ENCODE measurements at regions not wholly inside any gene's neighbourhood (a gene's known extent, or its start where the extent isn't known, plus 50 kb on each side); places are given as distances from the start of the nearest gene placed in this dataset.

- WGBS, 2 donors: 80% methylated on average over 1 of the region's 1 CpG; no CpG with 5 or more reads in 1 of the 2 donors
- Histone ChIP-seq H3K36me3 (no peaks in the 10 kb centered on the region), H3K9me3 (no peaks in the 10 kb centered on the region), H3K27me3 (no peaks in the 10 kb centered on the region), H3K4me3 (no peak overlapping the region), H3K27ac (no peak overlapping the region), H3K4me1 (peaks cover 0 to 4% (median 0%) of the 10 kb centered on the region in 4 donors)
- DNase-seq (no peak), ATAC-seq (ENCODE audit: low FRiP score in 2 of 2) (no peak)
- TF ChIP-seq EP300 (IDR thresholded peaks at IDR 0.05) (no peak), CTCF (IDR thresholded peaks at IDR 0.05) (no peak), POLR2A (IDR thresholded peaks at IDR 0.05) (no peak), POLR2AphosphoS5 (IDR thresholded peaks at IDR 0.05) (no peak)
Observed at GRCh38 chrX:69253821-69254220, 88.6 kb upstream of the PJA1 start.

GRCh38 chrX:69243276-69243675, 78.0 kb upstream of the PJA1 start:
- DNase-seq (no peak), ATAC-seq (ENCODE audit: low FRiP score in 2 of 2) (no peak)
- Histone ChIP-seq H3K9me3 (no peaks in the 10 kb centered on the region), H3K4me3 (no peak overlapping the region), H3K27ac (no peak overlapping the region), H3K4me1 (peaks cover 0 to 5% (median 0%) of the 10 kb centered on the region in 4 donors), H3K27me3 (no peaks in the 10 kb centered on the region), H3K36me3 (no peaks in the 10 kb centered on the region)
- no peak for TF ChIP-seq POLR2AphosphoS5 (IDR thresholded peaks at IDR 0.05)
- no peak for TF ChIP-seq CTCF (IDR thresholded peaks at IDR 0.05)
- TF ChIP-seq POLR2A (IDR thresholded peaks at IDR 0.05): no peak
- TF ChIP-seq EP300 (IDR thresholded peaks at IDR 0.05): no peak
- 76 to 87% methylated on average over 4 of the region's 4 CpGs for WGBS, 2 donors

GRCh38 chrX:69238887-69239231, 73.6 kb upstream of the PJA1 start:
- ATAC-seq (ENCODE audit: low FRiP score in 2 of 2) (no peak), DNase-seq (no peak)
- TF ChIP-seq EP300 (IDR thresholded peaks at IDR 0.05): no peak
- TF ChIP-seq POLR2AphosphoS5 (IDR thresholded peaks at IDR 0.05): no peak
- TF ChIP-seq CTCF (IDR thresholded peaks at IDR 0.05): no peak
- TF ChIP-seq POLR2A (IDR thresholded peaks at IDR 0.05): no peak
- H3K9me3 ChIP-seq: no peaks in the 10 kb centered on the region
- H3K27ac ChIP-seq: no peak overlapping the region
- H3K4me3 ChIP-seq: no peak overlapping the region
- no peaks in the 10 kb centered on the region for H3K27me3 ChIP-seq
- 54% methylated on average over 2 of the region's 2 CpGs; no CpG with 5 or more reads in 1 of the 2 donors for WGBS, 2 donors
- no peaks in the 10 kb centered on the region for H3K36me3 ChIP-seq
- H3K4me1 ChIP-seq: peaks cover 0 to 5% (median 0%) of the 10 kb centered on the region in 4 donors

- Histone ChIP-seq H3K4me3 (no peak overlapping the region), H3K27ac (no peak overlapping the region), H3K27me3 (no peaks in the 10 kb centered on the region), H3K36me3 (no peaks in the 10 kb centered on the region), H3K9me3 (no peaks in the 10 kb centered on the region), H3K4me1 (peaks cover 0 to 5% (median 0%) of the 10 kb centered on the region in 4 donors)
- DNase-seq: peak in 1 of 2 donors; percentile 78
- peak in 1 of 2 donors; percentile 19 for ATAC-seq (ENCODE audit: low FRiP score in 2 of 2)
- WGBS, 2 donors: 50 to 61% methylated on average over 1 to 18 of the region's 18 CpGs
- TF ChIP-seq EP300 (IDR thresholded peaks at IDR 0.05) (no peak), POLR2A (IDR thresholded peaks at IDR 0.05) (no peak), POLR2AphosphoS5 (IDR thresholded peaks at IDR 0.05) (no peak), CTCF (IDR thresholded peaks at IDR 0.05) (no peak)
Observed at GRCh38 chrX:69238114-69238886, 73.0 kb upstream of the PJA1 start.

GRCh38 chrX:69237236-69237635, 72.0 kb upstream of the PJA1 start:
- no peak overlapping the region for H3K4me3 ChIP-seq
- H3K4me1 ChIP-seq: peaks cover 0 to 5% (median 0%) of the 10 kb centered on the region in 4 donors
- no peaks in the 10 kb centered on the region for H3K36me3 ChIP-seq
- H3K27me3 ChIP-seq: no peaks in the 10 kb centered on the region
- WGBS, 2 donors: 47 to 75% methylated on average over 1 to 5 of the region's 5 CpGs
- H3K9me3 ChIP-seq: no peaks in the 10 kb centered on the region
- DNase-seq: no peak
- TF ChIP-seq EP300 (IDR thresholded peaks at IDR 0.05): no peak
- TF ChIP-seq CTCF (IDR thresholded peaks at IDR 0.05): no peak
- no peak for TF ChIP-seq POLR2A (IDR thresholded peaks at IDR 0.05)
- TF ChIP-seq POLR2AphosphoS5 (IDR thresholded peaks at IDR 0.05): no peak
- H3K27ac ChIP-seq: no peak overlapping the region
- no peak for ATAC-seq (ENCODE audit: low FRiP score in 2 of 2)

Data from upper lobe of left lung (tissue), 6 donors.